HG03066 (cell line): ENCODE measurements at regions not wholly inside any gene's neighbourhood (a gene's known extent, or its start where the extent isn't known, plus 50 kb on each side); places are given as distances from the start of the nearest gene placed in this dataset.

Experiments used
- ATAC-seq: cut with Tn5 transposase; IDR thresholded peaks from one replicate; pipeline ENCODE4 v1.9.1; 2021; ENCODE audit warnings: low read depth; ENCODE audit not compliant: unreplicated experiment

- no peak for ATAC-seq
These were observed 60.1 kb upstream of the TRABD2B start for GRCh38 chr1:48057249-48057648.

DNA sequence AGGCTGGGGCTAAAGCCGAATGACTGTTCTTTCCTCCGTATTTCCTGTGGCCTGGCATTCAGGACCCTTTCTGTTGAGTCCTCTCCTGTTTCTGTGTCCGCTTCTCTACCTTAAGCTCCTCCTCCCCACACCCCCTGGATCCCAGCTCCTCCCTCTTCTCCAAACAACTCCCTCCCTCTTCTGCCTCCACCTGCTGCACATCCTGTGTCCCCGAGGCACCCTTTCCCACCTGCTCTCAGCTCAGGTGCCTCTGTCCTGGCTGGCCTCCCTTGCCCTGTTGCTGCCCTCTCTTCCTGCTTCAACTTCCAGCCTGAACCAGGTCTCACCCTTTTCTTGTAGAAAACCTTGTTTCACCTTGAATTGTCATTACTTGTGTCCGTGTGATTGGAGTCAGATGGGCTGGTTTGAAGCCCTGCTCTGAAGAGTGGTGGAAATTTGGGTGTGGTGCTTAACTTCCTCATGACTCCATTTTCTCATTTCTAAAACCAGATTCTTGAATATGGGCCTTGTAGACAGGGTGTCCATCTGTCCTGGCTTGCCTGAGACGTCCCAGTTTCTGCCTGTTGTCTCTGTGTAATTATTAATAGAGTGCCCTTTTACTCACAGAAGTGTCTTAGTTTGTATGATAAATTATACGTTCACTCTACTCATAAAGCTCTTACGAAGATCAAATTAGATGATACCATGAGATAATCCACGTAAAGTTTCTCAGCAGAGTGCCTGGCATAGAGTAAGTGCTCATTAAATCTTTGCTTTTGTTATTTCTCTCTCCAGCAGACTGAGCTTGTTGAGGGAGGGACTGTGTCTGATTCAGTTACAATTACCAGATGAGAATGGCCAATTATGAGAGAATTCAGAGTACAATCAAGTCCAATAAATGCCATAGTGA, 58.9 kb upstream of the TRABD2B start:
- ATAC-seq, result no peak

GRCh38 chr1:48054232-48054631, 57.0 kb upstream of the TRABD2B start:
- no peak for ATAC-seq

DNA sequence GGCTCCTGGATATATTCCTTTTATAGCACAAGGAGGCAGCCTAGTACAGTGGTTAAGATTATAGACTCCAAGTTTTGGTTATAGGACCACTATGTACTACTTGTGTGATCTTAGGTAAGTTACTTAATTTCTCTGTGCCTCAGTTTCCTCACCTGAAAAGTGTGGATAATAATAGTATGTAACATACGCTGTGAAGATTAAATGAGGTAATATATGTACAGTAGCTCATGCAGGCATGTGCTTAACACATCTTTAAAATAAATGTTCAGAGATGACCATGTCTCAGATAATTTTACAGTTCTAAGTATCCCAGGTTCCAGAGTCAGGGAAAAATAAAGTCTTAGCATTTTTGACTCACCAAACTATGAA, 55.7 kb upstream of the TRABD2B start:
- ATAC-seq, result no peak

DNA sequence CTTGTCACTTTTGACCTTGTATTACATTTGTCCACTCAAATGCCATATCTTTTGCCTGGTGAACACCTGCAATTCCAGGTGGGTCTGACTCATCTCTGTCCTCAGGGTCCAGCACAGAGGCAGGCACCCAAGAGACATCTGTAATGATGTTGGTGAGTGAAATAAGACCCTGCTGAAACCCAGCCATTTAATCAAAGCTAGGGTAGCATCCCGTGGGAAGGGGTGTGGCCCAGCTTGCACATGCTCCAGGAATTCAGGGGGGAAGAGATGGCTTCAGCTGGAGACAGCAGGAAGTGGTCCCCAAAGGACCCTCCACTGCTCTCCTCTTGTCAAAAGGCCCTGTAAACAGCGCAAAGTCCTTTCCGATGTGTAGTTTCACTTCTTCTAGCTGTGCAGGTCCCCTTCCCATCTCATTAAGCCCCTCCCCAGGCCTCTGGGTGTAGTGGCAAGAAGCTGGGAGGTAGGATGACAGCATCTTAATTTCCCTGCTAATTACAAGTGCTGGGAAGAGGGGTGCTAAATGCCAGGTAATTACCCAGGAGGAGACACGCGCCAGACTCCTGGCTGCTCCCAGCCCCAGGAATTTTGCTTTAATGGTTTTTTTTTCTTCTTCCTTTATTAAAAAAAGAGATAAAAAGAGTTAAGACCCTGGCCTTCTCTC, 54.4 kb upstream of the TRABD2B start:
- ATAC-seq, result no peak

GRCh38 chr1:48049823-48050535, 52.8 kb upstream of the TRABD2B start:
- no peak for ATAC-seq

DNA sequence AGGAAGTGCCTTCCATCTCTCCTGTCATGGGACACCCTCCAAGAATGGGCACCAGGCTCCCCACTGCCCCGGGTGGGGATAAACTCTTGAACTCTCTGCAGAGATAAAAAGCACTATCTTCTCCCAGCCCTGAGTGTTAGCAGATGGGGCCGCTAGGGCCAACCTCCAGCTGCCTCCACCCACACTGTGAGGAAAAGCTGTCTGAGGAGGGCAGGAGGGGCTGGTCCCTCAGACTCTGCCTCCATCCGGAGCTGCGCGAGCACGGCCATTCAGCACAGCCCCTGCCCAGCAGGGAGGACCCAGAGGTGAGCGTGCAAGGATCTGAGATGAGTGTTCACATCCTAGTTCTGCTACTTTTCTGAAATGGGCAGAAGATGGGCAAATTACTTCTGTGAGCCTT, 51.8 kb upstream of the TRABD2B start:
- ATAC-seq, result no peak

DNA sequence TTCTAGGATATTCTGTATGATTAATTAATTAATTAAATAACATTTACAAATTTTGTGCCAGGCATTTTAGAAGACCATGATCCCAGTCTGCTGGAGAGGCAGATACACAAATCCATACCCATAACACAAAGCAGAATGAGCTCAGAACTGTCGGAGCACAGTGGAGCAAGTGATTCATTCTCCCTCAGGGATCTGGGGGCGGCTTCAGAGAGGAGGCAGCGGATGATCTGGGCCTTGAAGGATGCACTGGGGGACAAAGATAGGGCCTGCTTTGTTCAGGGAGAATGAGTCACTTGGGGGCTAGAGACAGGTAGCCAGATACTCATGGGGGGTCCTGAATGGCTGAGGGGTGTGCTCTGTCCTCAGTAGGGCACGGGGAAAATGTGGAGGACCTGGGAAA, 50.9 kb upstream of the TRABD2B start:
- no peak for ATAC-seq

DNA sequence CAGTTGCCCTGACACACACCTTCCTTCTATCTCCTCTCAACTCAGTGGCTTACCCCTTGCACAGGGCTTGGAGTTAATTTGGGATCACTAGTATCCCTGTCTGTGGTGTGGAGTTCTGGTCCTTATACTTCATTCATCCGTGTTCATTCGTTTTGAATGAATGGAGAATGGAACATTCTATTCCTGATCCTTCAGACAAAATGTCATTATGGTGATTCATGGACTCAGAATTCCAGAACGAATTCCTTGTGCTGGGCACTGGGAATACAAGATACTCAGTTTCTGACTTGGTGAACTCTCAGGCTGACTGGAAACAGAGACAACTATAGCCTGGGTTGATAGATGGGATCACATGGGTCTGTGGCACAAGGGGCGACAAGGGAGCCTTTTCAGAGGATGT, 49.9 kb upstream of the TRABD2B start:
- ATAC-seq, result no peak
